KG1 (cell line): ENCODE measurements at regions not wholly inside any gene's neighbourhood (a gene's known extent, or its start where the extent isn't known, plus 50 kb on each side); places are given as distances from the start of the nearest gene placed in this dataset.
"Not testable (repeated sequence)": the region's sequence is repeated elsewhere in the genome, so short reads cannot be mapped to it uniquely, and the experiment has no call there.

Source experiments
- DNase-seq: peaks from one replicate; lab custom pipeline; 2025; lab: John Stamatoyannopoulos, UW

DNA sequence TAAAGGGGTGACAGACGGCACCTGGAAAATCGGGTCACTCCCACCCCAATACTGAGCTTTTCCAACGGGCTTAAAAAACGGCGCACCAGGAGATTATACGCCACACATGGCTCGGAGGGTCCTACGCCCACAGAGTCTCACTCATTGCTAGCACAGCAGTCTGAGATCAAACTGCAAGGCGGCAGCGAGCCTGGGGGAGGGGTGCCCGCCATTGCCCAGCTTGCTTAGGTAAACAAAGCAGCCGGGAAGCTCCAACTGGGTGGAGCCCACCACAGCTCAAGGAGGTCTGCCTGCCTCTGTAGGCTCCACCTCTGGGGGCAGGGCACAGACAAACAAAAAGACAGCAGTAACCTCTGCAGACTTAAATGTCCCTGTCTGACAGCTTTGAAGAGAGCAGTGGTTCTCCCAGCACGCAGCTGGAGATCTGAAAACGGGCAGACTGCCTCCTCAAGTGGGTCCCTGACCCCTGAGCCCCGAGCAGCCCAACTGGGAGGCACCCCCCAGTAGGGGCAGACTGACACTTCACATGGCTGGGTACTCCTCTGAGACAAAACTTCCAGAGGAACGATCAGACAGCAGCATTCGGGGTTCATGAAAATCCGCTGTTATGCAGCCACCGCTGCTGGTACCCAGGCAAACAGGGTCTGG, 162.8 kb upstream of the GJE1 start:
- not testable (repeated sequence) for DNase-seq

DNA sequence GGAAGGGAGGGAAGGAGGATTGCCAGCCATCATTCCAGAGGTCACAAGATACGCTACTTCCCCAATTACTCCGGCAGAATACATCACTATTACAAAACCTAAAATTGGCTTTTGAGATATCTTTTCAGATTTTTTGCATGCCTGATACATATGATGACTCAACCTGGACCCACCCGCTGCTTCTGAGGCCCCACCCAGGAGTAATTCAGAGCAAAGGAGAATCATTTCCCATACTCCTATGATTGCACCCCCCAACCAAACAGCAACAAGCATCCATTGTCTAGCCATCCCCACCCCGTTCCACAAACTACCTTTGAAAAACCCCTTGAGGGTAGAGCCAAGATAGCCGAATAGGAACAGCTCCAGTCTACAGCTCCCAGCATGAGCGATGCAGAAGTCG, 163.5 kb upstream of the GJE1 start:
- DNase-seq = no peak

DNA sequence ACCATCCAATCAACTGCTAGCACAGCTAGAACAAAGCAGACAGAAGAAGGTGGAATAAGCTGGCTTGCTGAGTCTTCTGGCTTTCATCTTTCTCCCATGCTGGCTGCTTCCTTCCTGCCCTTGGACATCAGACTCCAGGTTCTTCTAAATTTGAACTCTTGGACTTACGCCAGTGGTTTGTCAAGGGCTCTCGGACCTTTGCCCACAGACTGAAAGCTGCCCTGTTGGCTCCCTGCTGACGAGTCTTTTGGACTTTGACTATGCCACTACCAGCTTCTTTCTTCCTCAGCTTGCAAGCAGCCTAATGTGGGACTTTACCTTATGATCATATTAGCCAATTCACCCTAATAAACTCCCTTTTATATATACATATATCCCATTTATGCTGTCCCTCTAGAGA, 164.1 kb upstream of the GJE1 start:
- no peak for DNase-seq

DNA sequence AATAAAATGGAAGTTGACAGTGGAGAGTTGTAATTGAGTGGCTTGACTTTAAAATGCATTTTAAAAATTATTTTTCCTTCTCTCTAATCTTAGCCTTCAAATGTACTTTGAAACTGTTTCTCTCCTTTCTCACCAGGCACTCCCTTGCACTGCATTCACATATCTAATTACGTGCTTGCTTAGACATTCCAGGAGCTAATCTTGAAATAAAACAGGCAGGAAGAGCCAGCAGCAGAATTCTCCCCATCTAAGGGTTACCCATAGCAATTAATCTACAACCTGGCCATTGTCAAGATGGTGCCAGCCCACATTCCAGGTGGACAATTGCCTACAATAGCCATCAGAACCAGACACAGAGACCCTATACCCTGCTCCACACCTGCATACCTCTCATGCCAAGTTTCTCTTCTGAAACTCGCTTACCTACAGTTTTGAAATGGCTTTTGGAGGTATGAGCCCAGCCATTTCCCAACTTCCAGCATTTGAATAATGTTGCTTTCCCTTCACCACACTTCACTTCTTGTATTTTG, 167.6 kb upstream of the GJE1 start:
- no peak for DNase-seq

DNA sequence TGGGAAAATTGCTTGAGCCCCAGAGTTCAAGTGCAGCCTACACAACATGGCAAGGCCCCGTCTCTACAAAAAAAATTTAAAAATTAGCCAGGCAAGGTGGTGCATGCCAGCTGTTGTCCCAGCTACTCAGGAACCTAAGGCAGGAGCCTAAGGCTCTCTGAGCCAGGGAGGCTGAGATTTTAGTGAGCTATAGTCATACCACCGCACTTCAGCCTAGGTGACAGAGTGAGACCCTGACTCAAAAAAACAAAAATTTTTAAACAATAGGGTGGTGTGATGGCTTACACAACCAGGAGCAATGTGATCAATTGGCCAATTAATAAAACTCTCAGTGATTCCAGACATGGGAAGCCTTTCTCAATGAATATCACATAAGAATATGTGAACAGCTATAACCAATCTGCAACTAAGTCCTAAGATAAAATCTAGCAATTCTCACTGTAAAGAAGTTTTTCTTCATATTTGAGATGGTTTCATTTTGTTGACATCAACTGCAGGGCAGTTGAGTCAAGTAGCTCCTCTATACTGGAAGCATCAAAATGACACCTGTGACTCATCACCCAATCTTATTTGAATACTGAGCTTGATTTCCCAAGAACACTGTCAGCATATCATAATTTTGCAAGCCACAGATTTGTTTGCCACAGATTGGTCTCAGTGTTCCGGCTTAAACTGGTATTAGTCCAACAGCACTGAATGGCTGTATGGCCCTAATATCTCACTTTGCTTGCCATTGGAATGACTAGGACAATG, 169.0 kb upstream of the GJE1 start:
- DNase-seq = no peak

- DNase-seq = no peak
Observed at GRCh38 chr6:141957271-141957670, 175.5 kb upstream of the GJE1 start.

- no peak for DNase-seq
Observed at GRCh38 chr6:141956868-141957267, 175.9 kb upstream of the GJE1 start.

GRCh38 chr6:141956046-141956761, 176.5 kb upstream of the GJE1 start:
- no peak for DNase-seq

DNA sequence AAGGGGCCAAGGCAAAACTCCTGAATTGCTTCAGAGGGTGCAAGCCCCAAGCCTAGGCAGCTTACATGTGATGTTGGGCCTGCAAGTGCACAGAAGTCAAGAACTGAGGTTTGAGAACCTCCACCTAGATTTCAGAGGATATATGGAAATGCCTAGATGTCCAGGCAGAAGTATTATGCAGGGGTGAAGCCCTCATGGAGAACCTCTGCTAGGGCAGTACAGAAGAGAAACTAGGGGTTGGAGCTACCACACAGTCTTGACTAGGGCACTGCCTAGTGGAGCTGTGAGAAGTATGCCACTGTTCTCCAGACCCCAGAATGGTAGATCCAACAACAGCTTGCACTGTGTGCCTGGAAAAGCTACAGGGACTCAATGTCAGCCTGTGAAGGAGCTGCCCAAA, 179.7 kb upstream of the GJE1 start:
- no peak for DNase-seq

GRCh38 chr6:141946502-141946901, 186.2 kb upstream of the GJE1 start:
- DNase-seq = no peak

GRCh38 chr6:141938664-141939063, 194.1 kb upstream of the GJE1 start:
- no peak for DNase-seq

DNA sequence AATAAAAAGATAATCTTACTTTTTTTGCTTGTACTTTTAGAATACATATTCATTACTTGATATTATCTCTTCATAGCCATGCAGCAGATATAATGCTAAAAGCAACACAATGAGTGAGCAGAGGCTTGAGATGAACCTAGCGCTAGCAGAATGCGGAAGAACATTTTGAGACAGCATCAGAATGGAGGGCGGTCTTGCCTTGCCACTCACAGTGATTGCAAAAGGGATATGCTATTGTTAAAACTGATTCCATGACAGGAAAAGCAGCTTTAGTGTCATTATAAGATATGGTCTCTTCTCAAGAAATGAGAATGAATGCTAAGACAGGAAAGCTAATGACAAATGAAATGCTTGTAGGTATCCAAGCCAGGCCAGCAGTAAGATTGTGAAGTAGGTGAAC, 200.0 kb upstream of the GJE1 start:
- DNase-seq = no peak

- DNase-seq = not testable (repeated sequence)
Observed at GRCh38 chr6:141926200-141926900, 206.4 kb upstream of the GJE1 start.

- DNase-seq = no peak
Observed at GRCh38 chr6:141925001-141925400, 207.7 kb upstream of the GJE1 start.

- DNase-seq = no peak
Observed at GRCh38 chr6:141922898-141923297, 209.8 kb upstream of the GJE1 start.

GRCh38 chr6:141916682-141917505, 215.8 kb upstream of the GJE1 start:
- DNase-seq = not testable (repeated sequence)

DNA sequence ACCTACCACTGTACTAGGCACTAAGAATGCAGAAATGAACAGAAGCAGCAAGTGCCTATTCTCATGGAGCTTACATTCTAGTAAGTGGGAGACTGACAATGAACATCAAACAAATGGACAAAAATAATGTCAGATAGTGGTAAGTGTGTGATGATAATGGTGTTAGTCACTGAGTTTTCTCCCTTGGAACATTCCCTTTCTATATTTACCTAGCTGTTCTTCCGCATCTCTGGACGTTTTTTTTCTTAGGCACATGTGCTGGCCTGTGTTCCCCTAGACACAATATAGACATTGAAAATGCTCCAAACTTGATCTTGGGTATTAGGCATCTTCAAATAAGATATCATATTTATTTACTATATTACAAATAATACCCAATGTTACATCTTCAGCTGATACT, 218.1 kb upstream of the GJE1 start:
- DNase-seq = no peak

DNA sequence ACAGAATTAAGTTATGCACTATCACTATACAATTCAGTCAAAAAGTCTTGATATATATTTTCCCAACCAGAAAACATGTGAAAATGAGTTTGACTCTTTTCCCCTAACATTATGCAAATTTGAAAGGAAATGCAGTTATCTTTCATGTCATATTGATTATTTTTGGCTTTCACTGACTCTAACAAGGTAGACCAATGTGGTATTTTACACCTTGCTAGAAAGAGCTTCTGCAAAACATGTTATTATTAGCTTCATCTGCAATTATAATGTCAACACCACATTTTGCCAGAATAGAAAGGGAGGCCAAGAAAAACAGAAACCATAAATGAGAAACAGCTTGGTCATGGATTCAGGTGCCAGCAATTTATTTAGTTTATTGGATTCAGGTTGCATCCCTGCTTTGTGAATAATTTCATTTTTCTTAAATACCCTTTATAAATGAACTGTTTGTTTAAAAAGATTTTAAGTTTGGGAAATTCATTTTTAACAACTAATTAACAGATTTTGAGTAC, 226.1 kb upstream of the GJE1 start:
- DNase-seq = no peak

- no peak for DNase-seq
Observed at GRCh38 chr6:141890661-141891060, 242.1 kb upstream of the GJE1 start.

DNA sequence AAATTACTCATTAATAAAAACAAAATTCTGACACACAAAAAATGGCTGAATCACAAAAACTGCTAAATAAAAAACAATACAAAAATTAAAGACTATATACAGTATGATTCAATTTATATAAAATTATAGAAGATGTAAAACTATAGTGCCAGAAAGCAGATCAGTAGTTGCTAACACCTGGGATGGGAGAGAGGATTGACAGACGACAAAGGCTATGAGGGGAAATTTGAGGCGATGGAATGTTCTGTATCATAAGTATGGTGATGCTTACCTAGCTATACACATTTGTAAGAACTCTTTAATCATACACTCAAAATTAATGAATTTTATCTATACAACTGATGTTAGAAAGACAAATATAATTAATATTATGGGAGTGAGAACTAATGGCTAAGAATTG, 247.9 kb upstream of the GJE1 start:
- DNase-seq = no peak

GRCh38 chr6:141878686-141879085, 254.0 kb upstream of the GJE1 start:
- no peak for DNase-seq
